DMS79 (cell line): ENCODE measurements at regions not wholly inside any gene's neighbourhood (a gene's known extent, or its start where the extent isn't known, plus 50 kb on each side); places are given as distances from the start of the nearest gene placed in this dataset.
"Not testable (repeated sequence)": the region's sequence is repeated elsewhere in the genome, so short reads cannot be mapped to it uniquely, and the experiment has no call there.

Source experiments
- DNase-seq: peaks from one replicate; lab custom pipeline; 2025; lab: John Stamatoyannopoulos, UW

DNA sequence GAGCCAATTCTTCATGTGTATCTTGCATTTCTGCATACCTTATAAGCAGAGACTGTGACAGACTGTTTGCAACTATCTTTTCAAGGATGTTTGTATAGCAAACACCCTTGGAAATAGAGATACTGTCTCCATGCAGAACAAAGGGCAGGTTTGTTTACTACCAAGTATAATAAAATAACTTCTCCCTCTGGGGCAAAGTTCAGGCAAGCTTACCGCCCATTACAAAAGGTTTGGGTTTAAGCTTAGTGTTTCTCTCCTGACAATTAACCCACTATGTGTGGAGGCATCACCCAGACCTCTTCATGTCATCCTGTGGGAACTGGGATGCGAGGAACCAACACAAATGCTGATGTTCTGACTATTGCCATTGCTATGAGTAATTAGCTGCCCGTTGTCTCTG lies 479.1 kb upstream of the ZMIZ1 start:
- no peak for DNase-seq

DNA sequence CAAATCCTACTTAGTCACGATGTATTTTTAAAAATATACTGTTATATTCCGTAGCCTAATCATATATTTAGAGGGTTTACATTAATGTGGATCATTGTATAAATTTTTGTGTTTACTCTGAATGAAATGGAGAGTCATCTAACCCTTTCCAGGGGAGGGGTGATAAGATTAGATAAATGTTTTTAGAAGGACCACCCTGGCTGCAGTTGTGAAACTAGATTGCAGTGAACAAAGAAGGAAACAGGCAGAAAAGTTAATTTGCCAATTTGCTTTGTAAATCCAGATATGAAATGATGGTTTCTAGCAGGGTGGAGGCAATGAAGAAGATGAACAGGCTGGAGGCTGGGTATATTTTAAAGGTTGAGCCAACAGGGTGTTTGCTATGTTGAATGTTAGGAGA lies 477.7 kb upstream of the ZMIZ1 start:
- DNase-seq, result no peak

DNA sequence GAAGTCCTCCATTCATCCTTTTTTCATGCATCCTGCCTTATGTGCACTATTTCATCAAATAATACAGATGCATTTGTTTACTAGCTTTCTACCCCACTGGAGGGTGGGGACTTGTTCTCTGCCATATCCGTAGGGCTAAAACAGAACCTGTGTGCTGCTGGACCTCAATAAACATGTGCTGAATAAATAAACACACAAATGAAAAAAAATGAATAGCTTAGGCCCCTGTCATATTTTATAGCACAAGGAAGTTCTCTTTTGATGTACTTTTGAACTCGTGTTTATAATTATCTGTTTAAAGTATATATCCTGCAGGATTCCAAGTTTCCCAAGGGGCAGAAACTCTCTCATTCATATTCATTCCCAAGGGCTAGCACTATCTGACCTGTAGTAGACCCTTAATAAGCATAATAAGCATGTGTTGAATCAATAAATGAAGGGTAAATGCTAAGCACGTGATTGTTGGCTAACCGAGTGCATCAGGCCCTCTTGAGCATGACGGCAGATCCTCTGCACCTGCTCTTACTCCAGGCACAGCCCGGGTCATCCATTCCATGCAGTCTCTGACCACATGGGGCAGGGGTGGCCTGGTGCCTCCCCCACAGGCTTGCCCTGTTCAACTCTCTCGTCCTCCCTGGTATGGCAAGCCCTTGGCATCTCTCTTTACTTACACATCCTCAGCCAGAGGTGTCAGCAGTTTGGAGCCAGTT lies 474.1 kb upstream of the ZMIZ1 start:
- DNase-seq, result no peak

DNA sequence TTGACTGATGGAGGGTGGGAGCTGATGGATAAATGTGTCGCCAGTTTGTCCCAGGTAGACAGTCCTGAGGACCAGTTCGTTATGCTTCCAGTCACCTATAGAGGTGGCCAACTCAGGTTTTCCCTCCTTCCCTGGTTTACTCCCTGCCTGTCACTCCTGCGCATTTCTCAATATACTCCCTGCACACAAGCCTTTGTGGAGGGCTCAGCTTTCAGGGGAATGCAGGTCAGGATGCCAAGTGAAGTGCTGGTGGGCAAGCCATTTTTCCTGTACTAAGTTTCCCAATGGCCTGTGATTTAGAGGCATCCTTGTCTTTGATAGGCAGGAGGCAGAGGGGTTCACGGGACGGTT lies 473.5 kb upstream of the ZMIZ1 start:
- no peak for DNase-seq

DNA sequence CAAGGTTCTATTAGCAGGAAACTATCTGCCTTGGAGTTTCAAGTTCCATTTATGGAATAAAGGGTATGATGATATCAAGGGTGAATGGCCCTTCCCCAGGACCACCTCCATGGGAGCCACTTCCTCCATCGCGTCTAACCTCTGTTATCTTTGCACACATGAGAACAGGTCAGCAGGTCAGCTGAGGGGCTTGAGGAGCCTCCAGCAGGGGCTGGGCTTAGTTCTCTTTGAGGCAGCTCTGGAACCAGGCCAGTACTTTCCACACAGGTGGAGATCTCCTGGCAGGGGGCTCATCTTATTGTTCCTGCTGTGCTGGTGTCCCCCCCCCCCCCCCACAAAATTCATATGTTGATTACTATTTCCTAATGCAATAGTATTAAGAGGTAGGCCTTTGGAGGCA lies 472.2 kb upstream of the ZMIZ1 start:
- no peak for DNase-seq

DNA sequence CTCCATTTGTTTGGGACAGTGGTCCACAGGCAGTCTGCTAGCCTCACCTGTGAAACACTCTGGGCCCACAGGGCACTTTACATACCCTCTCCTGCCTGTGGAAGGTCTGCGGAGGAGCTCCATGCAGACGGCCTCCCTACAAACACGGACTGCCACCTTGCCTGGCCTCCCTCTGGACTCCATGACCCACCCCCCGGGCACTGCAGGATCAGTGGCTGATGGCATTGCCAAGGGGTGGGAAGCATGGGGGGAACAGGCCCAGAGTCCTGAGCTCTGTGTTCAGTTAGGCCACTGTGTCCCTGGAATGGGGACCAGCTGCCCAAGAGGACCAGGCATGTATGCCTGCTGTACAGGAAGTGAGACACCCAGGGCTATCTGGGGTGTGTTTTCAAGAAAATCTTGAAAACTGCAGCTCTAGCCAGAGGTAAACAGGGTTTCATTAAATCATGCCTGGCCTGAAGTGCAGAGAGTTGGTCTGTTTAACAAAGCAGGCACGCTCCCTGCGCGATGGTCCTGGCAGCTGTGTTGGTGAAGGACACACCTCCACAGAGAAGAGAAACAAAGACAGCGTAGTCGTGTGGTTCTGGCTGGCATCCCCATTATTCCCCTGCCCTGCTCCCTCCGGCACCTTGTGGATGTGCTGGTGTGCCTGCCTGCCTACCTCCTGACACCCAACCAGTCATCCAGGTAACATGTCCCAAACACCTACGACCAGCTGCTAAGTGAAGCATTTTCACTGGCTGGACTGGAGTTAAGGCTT lies 470.8 kb upstream of the ZMIZ1 start:
- no peak for DNase-seq

DNA sequence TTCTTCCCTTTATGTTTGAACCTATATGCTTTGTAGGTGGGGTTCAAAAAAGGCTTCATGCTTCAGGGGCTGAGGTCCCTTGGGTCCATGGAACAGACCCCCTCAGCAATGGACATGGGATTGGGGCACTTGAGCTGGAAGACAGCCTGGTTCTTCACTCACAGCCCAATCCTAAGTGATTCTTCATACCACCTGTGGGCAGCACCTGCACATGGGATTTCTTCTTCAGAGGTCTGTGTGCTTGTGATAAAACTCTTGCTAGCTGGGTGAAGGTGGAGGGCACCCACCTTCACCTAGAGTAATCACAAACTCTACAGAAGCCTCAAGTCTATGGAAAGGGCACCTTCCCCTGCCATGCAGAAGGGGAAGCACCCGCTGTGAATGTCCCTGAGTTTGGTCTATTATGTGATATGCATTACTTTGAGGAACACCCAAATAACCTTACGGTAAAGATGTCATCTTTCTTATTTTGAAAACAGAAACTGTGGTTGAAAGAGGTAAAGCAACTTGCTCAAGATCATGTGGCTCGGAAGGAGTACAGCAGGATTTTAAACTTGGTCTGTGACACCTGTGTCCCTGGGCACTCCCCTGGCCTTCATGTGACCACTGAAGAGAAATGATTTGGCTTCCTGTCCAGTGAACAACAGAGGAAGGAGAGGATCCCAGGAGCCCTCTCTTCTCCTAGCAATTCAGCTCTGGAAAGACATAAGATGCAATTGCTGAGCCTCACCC lies 469.5 kb upstream of the ZMIZ1 start:
- DNase-seq, result no peak

DNA sequence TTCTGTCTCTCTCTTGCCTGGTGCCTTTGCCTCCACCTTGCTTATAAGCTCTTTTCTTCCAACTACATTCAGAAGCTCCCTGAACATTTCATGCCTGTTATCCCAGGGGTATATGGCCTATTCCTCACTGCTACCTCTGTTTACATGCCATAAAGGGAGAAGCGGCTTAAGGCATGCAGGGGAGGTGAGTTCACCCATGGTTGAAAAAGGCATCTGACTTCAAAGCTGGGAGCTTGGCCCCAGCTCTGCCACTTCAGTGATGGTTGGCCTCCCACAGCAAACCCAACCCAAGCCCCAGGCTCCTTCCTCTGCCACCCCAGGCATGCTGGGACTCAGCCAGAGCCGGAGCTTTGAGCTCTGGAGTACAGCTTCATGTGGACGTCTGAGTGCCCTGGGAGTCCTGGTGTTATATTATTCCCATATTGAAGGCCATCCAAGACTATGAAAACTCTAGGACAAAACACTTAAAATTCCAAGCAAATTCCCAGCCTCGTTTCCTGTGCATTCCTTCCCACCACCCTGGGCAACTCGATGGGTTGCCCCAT lies 468.6 kb upstream of the ZMIZ1 start:
- DNase-seq, result no peak

DNA sequence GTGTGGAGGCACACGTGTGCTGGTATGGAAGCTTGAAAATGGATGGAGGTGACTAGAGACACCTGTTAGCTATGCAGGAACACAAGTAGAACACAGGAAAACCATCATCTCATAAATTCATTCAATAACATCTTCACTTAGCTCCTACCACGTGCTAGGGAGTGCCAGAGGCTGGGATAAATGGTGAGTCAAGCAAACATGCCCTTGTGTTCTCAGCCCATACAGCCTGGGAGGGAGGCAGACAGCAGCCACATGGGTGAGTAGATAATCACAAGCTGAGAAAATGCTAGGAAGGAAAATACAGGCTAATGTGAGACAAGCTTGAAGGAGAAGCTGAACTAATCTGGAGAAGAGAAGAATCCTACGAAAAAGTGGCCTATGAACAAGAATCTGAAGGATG lies 468.0 kb upstream of the ZMIZ1 start:
- DNase-seq, result no peak

DNA sequence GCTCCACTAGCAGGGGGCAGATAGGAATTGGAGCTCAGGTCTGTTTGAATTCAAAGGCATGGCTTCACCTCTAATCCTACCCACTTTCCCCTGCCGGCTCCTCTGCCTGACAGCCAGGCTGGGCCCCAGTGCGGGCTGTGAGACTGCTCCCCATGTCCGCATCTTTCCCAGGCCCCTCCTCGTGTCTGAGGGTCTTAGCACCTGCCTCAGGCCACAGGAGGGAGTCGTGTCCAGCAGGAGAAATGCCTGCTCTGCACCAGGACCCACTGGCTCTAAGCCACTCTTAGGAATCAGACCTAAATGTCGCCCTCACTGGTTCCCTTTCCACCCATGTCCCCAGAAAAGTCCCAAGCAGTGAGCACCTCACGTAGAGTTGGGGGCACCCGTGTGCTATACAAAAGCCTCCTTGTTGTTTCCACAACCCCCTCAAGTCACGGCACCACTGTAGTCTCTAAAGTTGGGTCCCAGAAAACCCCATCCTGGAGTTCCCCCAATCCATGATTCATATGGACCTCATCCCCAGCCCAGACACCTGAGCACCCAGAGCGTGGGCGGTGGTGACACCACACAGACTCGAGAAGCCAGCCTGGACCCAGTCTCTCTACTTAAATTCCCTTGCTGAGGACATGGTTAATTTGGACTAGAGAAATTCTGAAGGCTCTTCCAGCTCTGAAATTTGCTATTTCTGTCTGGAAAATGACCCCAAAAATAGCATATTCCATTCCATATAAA lies 466.4 kb upstream of the ZMIZ1 start:
- no peak for DNase-seq

DNA sequence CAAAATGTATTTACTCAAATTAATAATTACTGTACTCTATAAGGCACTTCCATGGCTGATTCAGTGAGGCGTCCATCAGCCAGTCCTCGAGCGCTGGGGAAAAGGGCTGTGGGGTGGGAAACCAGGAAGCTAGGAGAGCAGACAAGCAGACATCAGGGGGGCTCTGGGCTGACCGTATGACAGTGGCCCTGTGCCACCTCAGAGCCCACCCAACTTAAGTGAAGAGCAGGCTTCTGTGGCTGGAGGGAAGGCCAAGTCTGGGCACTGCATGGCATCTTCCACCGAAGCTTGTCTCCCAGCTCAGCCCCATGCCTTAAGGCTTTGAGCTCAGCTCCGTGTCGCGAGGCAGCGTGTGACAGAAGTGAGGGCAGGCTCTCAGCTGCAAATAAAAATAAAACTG lies 464.5 kb upstream of the ZMIZ1 start:
- no peak for DNase-seq

DNA sequence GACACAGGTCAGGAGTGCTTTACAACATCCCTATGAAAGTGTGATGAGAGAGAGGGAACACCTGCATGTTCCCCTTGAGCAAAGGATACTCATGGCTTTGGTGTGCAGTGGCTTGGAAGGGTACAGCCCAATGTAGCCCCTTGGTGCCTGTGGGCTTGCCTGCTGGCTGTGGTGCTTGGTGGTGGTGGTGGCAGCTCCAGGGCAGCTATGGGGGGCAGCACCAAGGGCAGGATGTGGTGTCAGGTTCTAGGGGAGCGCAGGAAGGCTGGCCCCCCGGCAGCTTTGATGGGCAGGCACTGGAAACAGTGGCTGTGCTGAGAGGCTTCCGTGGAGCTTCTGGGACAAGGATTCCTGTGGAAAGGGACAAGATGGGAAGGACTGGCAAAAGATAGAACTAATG lies 464.0 kb upstream of the ZMIZ1 start:
- no peak for DNase-seq

DNA sequence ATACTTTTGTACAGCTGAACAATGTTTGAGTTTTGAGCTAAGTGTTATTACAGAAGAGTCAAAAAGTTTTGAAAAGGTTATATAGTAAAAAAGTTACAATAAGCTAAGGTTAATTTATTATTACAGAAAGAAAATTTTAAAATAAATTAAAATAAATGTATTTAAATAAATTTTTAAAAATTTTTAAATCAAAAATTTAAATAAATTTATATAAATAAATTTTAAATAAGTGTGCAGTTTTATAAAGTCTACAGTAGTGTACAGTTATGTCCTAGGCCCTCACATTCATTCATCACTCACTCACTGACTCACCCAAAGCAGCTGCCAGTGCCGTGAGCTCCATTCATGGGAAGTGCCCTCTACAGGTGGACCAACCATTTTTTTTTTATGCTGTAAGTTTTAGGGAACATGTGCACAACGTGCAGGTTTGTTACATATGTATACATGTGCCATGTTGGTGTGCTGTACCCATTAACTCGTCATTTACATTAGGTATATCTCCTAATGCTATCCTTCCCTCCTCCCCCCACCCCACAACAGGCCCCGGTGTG lies 462.9 kb upstream of the ZMIZ1 start:
- DNase-seq, result no peak

DNA sequence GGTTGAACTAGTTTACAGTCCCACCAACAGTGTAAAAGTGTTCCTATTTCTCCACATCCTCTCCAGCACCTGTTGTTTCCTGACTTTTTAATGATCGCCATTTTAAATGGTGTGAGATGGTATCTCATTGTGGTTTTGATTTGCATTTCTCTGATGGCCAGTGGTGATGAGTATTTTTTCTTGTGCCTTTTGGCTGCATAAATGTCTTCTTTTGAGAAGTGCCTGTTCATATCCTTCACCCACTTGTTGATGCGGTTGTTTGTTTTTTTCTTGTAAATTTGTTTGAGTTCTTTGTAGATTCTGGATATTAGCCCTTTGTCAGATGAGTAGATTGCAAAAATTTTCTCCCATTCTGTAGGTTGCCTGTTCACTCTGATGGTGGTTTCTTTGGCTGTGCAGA lies 462.0 kb upstream of the ZMIZ1 start:
- DNase-seq, result not testable (repeated sequence)

DNA sequence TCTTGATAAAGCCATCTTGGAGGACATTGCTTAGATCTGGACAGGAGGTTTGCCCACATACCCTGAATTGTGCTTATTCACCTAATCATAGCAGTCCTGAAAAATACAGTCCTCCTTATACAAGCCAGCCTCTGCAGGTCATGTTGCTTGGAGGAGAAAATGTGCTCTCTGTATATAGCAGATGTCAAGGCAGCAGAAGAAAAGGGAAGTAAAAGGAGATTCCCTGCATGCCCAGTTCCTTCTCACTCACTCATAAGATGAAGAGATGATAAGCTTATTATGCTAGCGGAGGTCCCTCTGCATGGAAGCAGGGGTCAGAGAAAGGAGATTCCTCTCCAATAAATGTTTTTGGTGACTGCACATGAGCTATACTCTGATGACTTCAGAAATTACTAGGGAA lies 458.8 kb upstream of the ZMIZ1 start:
- no peak for DNase-seq

DNA sequence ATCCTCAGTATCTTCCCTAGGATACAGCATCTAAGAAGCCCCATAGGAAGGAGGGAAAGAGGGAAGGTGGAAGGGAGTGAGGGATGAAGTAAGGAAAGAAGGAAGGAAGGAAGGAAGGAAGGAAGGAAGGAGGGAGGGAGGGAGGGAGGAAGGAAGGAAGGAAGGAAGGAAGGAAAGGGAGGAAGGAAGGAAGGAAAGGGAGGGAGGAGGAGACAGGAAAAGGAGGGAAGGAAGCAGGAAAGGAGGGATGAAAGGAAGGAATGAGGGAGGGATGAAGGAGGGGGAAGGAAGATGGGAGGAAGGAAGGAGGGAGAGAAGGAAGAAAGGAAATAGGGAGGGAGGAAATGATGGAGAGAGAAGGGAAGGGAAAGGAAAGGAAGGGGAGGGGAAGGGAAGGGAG lies 455.6 kb upstream of the ZMIZ1 start:
- no peak for DNase-seq

DNA sequence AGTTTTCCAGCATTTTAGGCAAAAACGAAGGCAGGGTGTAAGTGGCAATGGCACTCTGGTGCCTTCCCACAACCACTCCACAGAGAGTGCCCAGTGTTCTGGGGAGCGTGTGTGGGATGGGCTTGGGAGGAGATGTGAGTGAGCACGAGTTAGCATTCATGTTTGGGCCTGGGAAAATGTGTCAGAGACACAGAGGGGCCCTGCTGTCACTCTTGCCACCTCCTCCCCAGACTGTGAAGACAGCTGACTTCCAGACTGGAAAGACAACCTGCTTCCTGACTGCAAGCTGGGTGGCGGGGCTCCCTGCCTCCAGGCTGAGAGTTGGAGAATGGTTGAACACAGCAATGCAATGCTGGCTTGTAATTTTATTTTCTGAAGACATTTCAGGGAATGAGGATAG lies 454.5 kb upstream of the ZMIZ1 start:
- DNase-seq, result no peak

DNA sequence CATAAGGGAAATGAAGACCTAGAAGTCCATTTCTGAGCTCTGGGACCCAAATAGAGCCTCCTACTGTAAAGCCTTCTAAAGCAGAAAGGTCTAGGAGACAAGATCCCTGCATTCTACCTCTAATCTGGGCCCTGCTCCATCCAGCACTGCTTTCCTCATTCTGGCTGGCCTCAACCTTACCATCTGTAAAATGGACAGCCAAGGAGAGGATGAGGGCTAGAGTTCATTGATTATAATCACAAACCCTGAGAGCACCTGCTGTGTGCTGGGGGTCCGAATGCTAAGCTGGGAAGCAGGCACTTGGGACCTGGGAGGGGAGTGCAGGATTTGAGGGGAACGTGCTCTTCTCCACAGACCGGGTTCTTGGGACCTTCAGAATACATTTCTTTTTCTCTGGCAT lies 454.0 kb upstream of the ZMIZ1 start:
- DNase-seq, result no peak

DNA sequence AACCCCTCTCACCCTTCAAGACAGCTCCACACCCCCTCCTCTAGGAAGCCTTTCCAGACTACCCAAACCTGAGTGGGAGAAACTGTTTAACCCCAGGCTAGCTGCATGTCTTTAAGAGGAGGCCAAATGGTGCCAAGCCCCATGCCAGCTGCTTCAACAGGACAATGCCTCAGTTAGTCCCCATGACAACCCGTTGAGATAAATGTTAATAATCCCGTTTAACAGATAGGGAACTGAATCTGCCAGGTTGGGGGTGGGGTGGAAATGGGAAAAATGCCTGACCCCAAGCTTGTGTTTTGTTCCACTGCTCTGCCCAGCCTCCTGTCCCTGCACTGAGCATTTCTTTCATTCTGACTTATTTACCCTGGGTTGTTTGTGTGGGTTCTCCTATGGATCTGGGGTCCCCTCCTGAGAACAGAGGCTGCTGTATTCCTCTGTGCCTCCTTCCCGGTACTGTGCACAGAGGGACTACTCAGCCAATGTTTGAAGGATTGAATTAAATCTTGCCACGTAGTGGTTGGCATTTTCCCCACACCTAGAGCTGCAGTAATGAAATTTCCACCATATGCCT lies 452.6 kb upstream of the ZMIZ1 start:
- DNase-seq, result no peak

DNA sequence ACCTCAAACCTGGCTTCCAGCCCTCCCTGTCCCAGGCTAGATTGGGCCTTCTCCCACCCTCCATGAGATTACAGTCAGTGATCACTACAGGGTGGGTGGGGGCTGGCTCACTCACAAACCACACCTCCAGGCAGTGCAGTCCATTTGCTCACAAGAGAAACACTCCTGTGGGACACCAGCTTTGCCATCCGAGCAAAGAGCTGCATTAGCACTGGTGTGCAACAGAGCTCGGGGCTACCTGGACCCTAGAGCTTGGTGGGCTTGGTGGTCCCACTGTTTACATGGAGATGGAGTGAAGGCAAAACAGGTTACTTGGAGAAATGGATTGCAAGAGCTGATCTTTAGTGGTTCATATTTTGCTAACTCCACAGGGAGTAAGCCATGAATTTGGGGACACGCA lies 451.7 kb upstream of the ZMIZ1 start:
- no peak for DNase-seq

DNA sequence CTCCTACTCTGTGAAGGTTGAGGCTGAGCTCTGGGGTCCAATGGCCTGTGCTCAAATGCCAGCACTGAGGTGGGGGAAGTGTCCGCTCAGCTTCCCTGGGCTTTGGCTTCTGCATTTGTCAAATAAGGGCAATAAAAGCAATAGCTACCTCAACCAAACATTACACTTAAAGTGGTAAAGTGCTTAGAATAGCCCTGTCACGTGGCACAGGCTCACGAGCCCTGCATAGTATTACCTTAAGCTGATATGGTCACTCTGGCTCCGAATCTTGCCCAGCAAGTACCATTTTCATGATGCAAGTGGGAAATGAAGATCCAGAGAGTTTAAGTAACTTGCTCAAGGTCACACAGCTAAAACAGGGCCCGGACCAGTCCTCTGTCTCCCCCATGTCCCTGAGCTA lies 451.1 kb upstream of the ZMIZ1 start:
- DNase-seq, result no peak

DNA sequence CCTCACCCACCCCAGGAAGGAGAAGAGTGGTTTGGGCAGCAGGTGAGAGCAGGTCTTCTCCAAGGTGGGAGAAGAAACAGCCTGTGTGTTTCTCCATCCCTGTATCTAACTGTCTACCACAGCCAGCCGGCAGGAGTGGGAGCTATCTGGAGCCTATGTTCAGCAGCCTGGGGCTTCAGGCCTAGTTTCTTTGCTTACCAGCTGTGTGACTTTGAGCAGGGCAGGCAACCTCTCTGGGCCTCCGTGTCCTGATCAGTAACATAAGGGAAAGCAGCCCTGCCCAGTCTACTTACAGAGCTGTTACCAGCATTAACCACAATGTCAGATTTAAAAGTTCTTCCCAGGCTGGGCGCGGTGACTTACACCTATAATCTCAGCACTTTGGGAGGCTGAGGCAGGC lies 450.7 kb upstream of the ZMIZ1 start:
- no peak for DNase-seq
